ENCODE measurements at regions not wholly inside any gene's neighbourhood (a gene's known extent, or its start where the extent isn't known, plus 50 kb on each side); places are given as distances from the start of the nearest gene placed in this dataset.

- Mint-ChIP-seq H3K4me3 (no peak overlapping the region), H3K36me3 (no peaks in the 10 kb centered on the region), H3K27ac (peak overlapping the region; percentile 15), H3K27me3 (ENCODE audit: insufficient read depth, low read depth) (peaks cover 7% of the 10 kb centered on the region), H3K9me3 (peaks cover 3% of the 10 kb centered on the region), H3K4me1 (peaks cover 15% of the 10 kb centered on the region)
- no peak for TF ChIP-seq CTCF (IDR thresholded peaks at IDR 0.05)
- H3K27ac ChIP-seq: no peak overlapping the region
- H3K9ac ChIP-seq: no peak overlapping the region
- H3F3A ChIP-seq (ENCODE audit: low read depth): peaks cover 4% of the 10 kb centered on the region
- no peaks in the 10 kb centered on the region for H3K9me3 ChIP-seq (ENCODE audit: low read depth)
- peaks cover 13% of the 10 kb centered on the region for H3K4me1 ChIP-seq
- no peaks in the 10 kb centered on the region for H3K36me3 ChIP-seq
- H4K20me1 ChIP-seq (ENCODE audit: low read depth): no peaks in the 10 kb centered on the region
- no peak overlapping the region for H3K4me2 ChIP-seq
- DNase-seq (ENCODE audit: low spot score): no peak
- H3K4me3 ChIP-seq: no peak overlapping the region
- H2AFZ ChIP-seq (replicated peaks): peak overlapping the region; percentile 63
- H3K79me2 ChIP-seq (ENCODE audit: low read depth): no peaks in the 10 kb centered on the region
- no peaks in the 10 kb centered on the region for H3K27me3 ChIP-seq
Measured at GRCh38 chr5:142259758-142260157, 65.1 kb downstream of the SPRY4 start.

GRCh38 chr5:142255831-142256230 is 69.0 kb downstream of the SPRY4 start:
- Mint-ChIP-seq H3K4me1 (peaks cover 3% of the 10 kb centered on the region), H3K4me3 (no peak overlapping the region), H3K27ac (no peak overlapping the region), H3K27me3 (ENCODE audit: insufficient read depth, low read depth) (peaks cover 11% of the 10 kb centered on the region), H3K9me3 (peaks cover 3% of the 10 kb centered on the region), H3K36me3 (no peaks in the 10 kb centered on the region)
- Histone ChIP-seq H3K4me3 (no peak overlapping the region), H3K4me1 (peaks cover 6% of the 10 kb centered on the region), H2AFZ (replicated peaks) (no peak overlapping the region), H3K9me3 (ENCODE audit: low read depth) (no peaks in the 10 kb centered on the region), H3K27me3 (no peaks in the 10 kb centered on the region), H4K20me1 (ENCODE audit: low read depth) (no peaks in the 10 kb centered on the region), H3F3A (ENCODE audit: low read depth) (no peaks in the 10 kb centered on the region), H3K4me2 (no peak overlapping the region), H3K9ac (no peak overlapping the region), H3K27ac (no peak overlapping the region), H3K36me3 (no peaks in the 10 kb centered on the region), H3K79me2 (ENCODE audit: low read depth) (no peaks in the 10 kb centered on the region)
- TF ChIP-seq CTCF (IDR thresholded peaks at IDR 0.05) (no peak), EZH2phosphoT487 (IDR thresholded peaks at IDR 0.05) (no peak), EZH2 (IDR thresholded peaks at IDR 0.05) (no peak)
- no peak for DNase-seq (ENCODE audit: low spot score)

GRCh38 chr5:142254431-142254830 is 70.4 kb downstream of the SPRY4 start:
- Histone ChIP-seq H3K27ac (no peak overlapping the region), H3K9ac (no peak overlapping the region), H3K4me1 (no peaks in the 10 kb centered on the region), H3K4me2 (no peak overlapping the region), H3K27me3 (no peaks in the 10 kb centered on the region), H3F3A (ENCODE audit: low read depth) (no peaks in the 10 kb centered on the region), H4K20me1 (ENCODE audit: low read depth) (no peaks in the 10 kb centered on the region), H3K9me3 (ENCODE audit: low read depth) (no peaks in the 10 kb centered on the region), H3K4me3 (no peak overlapping the region), H3K36me3 (no peaks in the 10 kb centered on the region), H3K79me2 (ENCODE audit: low read depth) (no peaks in the 10 kb centered on the region), H2AFZ (replicated peaks) (peak overlapping the region; percentile 13)
- H3K36me3 Mint-ChIP-seq: no peaks in the 10 kb centered on the region
- no peak overlapping the region for H3K4me3 Mint-ChIP-seq
- TF ChIP-seq CTCF (IDR thresholded peaks at IDR 0.05) (no peak), EZH2phosphoT487 (IDR thresholded peaks at IDR 0.05) (no peak), EZH2 (IDR thresholded peaks at IDR 0.05) (no peak)
- peaks cover 3% of the 10 kb centered on the region for H3K4me1 Mint-ChIP-seq
- no peak overlapping the region for H3K27ac Mint-ChIP-seq
- no peak for DNase-seq (ENCODE audit: low spot score)
- peaks cover 3% of the 10 kb centered on the region for H3K27me3 Mint-ChIP-seq (ENCODE audit: insufficient read depth, low read depth)
- peaks cover 4% of the 10 kb centered on the region for H3K9me3 Mint-ChIP-seq

GRCh38 chr5:142253938-142254337 is 70.9 kb downstream of the SPRY4 start:
- Histone ChIP-seq H3K9ac (no peak overlapping the region), H3K27ac (no peak overlapping the region), H3K36me3 (no peaks in the 10 kb centered on the region), H3F3A (ENCODE audit: low read depth) (no peaks in the 10 kb centered on the region), H3K27me3 (no peaks in the 10 kb centered on the region), H3K79me2 (ENCODE audit: low read depth) (no peaks in the 10 kb centered on the region), H3K4me1 (peaks cover 4% of the 10 kb centered on the region), H4K20me1 (ENCODE audit: low read depth) (no peaks in the 10 kb centered on the region), H3K9me3 (ENCODE audit: low read depth) (no peaks in the 10 kb centered on the region), H3K4me2 (no peak overlapping the region), H3K4me3 (no peak overlapping the region), H2AFZ (replicated peaks) (peak overlapping the region; percentile 63)
- Mint-ChIP-seq H3K36me3 (no peaks in the 10 kb centered on the region), H3K27ac (no peak overlapping the region), H3K9me3 (peaks cover 4% of the 10 kb centered on the region), H3K4me3 (no peak overlapping the region), H3K27me3 (ENCODE audit: insufficient read depth, low read depth) (peaks cover 3% of the 10 kb centered on the region), H3K4me1 (peaks cover 7% of the 10 kb centered on the region)
- no peak for TF ChIP-seq CTCF (IDR thresholded peaks at IDR 0.05)
- no peak for TF ChIP-seq EZH2 (IDR thresholded peaks at IDR 0.05)
- no peak for TF ChIP-seq EZH2phosphoT487 (IDR thresholded peaks at IDR 0.05)
- DNase-seq (ENCODE audit: low spot score): no peak
